ENCODE measurements at regions not wholly inside any gene's neighbourhood (a gene's known extent, or its start where the extent isn't known, plus 50 kb on each side); places are given as distances from the start of the nearest gene placed in this dataset.

GRCh38 chr2:23132823-23133595 is 252.0 kb upstream of the KLHL29 start (continued):
- no peak for TF ChIP-seq ZBTB33 (IDR thresholded peaks at IDR 0.05; ENCODE audit: extremely low read depth, insufficient replicate concordance, low read length)

- POLR2A ChIA-PET, result no interaction called here
- RAD21 ChIA-PET (ENCODE audit: low non-redundant PET in 1 of 2, low total read pairs in 2 of 2, uncharacterized antibody in 2 of 2, unreplicated experiment in 2 of 2), result no interaction called here
- H3K79me2 ChIP-seq (ENCODE audit: insufficient read depth, low read length), result no peaks in the 10 kb centered on the region
Observed at GRCh38 chr2:23134726-23135125, 250.3 kb upstream of the KLHL29 start.

More at GRCh38 chr2:23134726-23135125, 250.3 kb upstream of the KLHL29 start:
- Histone ChIP-seq H3K4me1 (ENCODE audit: control insufficient read depth in 1 of 2, insufficient read depth in 2 of 2, low read length in 2 of 2) (no peaks in the 10 kb centered on the region), H3K9ac (ENCODE audit: low read length) (no peak overlapping the region), H3K4me3 (replicated peaks in 1 of 2; ENCODE audit: low read depth in 1 of 2, low read length in 2 of 2) (no peak overlapping the region), H3K36me3 (ENCODE audit: control insufficient read depth in 1 of 2, insufficient read depth in 2 of 2, low read length in 2 of 2) (no peaks in the 10 kb centered on the region), H2AFZ (ENCODE audit: low read depth, low read length, poor library complexity, severe bottlenecking) (no peak overlapping the region), H3K4me2 (ENCODE audit: low read length) (no peak overlapping the region), H3K27ac (ENCODE audit: low read depth, low read length) (no peak overlapping the region), H3K9me3 (ENCODE audit: control insufficient read depth in 1 of 2, insufficient read depth in 1 of 2, low read depth in 1 of 2, low read length in 2 of 2) (no peaks in the 10 kb centered on the region), H4K20me1 (ENCODE audit: insufficient read depth) (no peaks in the 10 kb centered on the region), H3K27me3 (ENCODE audit: insufficient read depth, low read length) (peaks cover 3% of the 10 kb centered on the region), H3K9me2 (ENCODE audit: insufficient read depth) (no peaks in the 10 kb centered on the region)
- CTCF ChIA-PET, result no interaction called here
- no TSS peak for BruUV-seq (replicated peaks)
- TF ChIP-seq RAD21 (IDR thresholded peaks at IDR 0.05; ENCODE audit: low read depth) (no peak), REST (IDR thresholded peaks at IDR 0.05; ENCODE audit: low read depth) (no peak), ZFX (IDR thresholded peaks at IDR 0.05) (no peak), ELF1 (IDR thresholded peaks at IDR 0.05; ENCODE audit: borderline replicate concordance, low read depth) (no peak), ZNF274 (IDR thresholded peaks at IDR 0.05; ENCODE audit: low read depth, low read length) (no peak), JUND (IDR thresholded peaks at IDR 0.05) (no peak), ZBTB33 (IDR thresholded peaks at IDR 0.05; ENCODE audit: extremely low read depth, insufficient replicate concordance, low read length) (no peak), CEBPB (IDR thresholded peaks at IDR 0.05; ENCODE audit: low read depth) (no peak)
- ATAC-seq (no peak), DNase-seq (ENCODE audit: low read depth, low spot score) (no peak)
- intact Hi-C loops (cut with micrococcal nuclease), result no loop called here
